IMR-90 (cell line): ENCODE measurements at regions not wholly inside any gene's neighbourhood (a gene's known extent, or its start where the extent isn't known, plus 50 kb on each side); places are given as distances from the start of the nearest gene placed in this dataset.

Experiments
- ATAC-seq: fragments of 200-7000 bp; cut with Tn5 transposase; 2 replicates; pipeline ENCODE4 v1.9.1; 2020; ENCODE audit warnings: low read depth, mild to moderate bottlenecking, moderate library complexity
- BruUV-seq: library from RNA; stranded (reverse); fragments of 400-500 nt; replicated peaks from 2 replicates; lab custom pipeline; 2021; lab: Mats Ljungman, UMichigan
- CTCF ChIA-PET: fragments of 300-600 bp; formaldehyde crosslinking; extraction: SDS; loops from one replicate; lab custom pipeline; 2021; ENCODE audit warnings: antibody characterized with exemption; lab: Yijun Ruan, JAX
- POLR2A ChIA-PET: fragments of 300-600 bp; sonication (Branson Sonifier 250); formaldehyde crosslinking; loops from one replicate; lab custom pipeline; 2022; ENCODE audit warnings: antibody characterized with exemption; ENCODE audit not compliant: unreplicated experiment; lab: Charles Lee
- DNase-seq: peaks from one replicate; pipeline ENCODE4 v3.0.0; 2013
- H2AFZ ChIP-seq: replicated peaks from 2 replicates; pipeline ENCODE3; 2013; ENCODE audit warnings: low read length, mild to moderate bottlenecking; ENCODE audit not compliant: poor library complexity
- H2AK5ac ChIP-seq: 2 replicates; pipeline ENCODE4 v1.6.1; 2013; ENCODE audit warnings: low read depth, low read length, inconsistent platforms
- H2AK9ac ChIP-seq: replicated peaks from 2 replicates; pipeline ENCODE3; 2013; ENCODE audit warnings: mild to moderate bottlenecking, low read depth, low read length, moderate library complexity; ENCODE audit not compliant: poor library complexity
- H2BK120ac ChIP-seq: 2 replicates; pipeline ENCODE4 v1.6.1; 2013; ENCODE audit warnings: low read depth, low read length, inconsistent platforms
- H2BK15ac ChIP-seq: 3 replicates; pipeline ENCODE4 v1.6.1; 2013; ENCODE audit warnings: low read depth, low read length, inconsistent platforms
- H2BK20ac ChIP-seq: 2 replicates; pipeline ENCODE4 v1.6.1; 2013; ENCODE audit warnings: low read depth, mild to moderate bottlenecking, inconsistent platforms, low read length, moderate library complexity
- H2BK5ac ChIP-seq: 2 replicates; pipeline ENCODE4 v1.6.1; 2013; ENCODE audit warnings: mild to moderate bottlenecking, low read depth, low read length, inconsistent platforms; ENCODE audit not compliant: poor library complexity, severe bottlenecking
- H3K14ac ChIP-seq: replicated peaks from 2 replicates; pipeline ENCODE4 v1.6.1; 2013; ENCODE audit warnings: low read depth, low read length, inconsistent platforms
- H3K18ac ChIP-seq: 2 replicates; pipeline ENCODE4 v1.6.1; 2013; ENCODE audit warnings: low read depth, low read length, control low read depth
- H3K23ac ChIP-seq: 2 replicates; pipeline ENCODE4 v1.6.1; 2013; ENCODE audit warnings: low read depth, low read length, inconsistent platforms
- H3K27ac ChIP-seq: 2 replicates; pipeline ENCODE4 v1.5.1; 2013; ENCODE audit warnings: mild to moderate bottlenecking, control low read depth, low read length; ENCODE audit not compliant: insufficient read depth
- H3K27me3 ChIP-seq: 2 replicates; pipeline ENCODE4 v1.6.1; 2013; ENCODE audit warnings: low read length; ENCODE audit not compliant: control insufficient read depth, insufficient read depth
- H3K36me3 ChIP-seq: 2 replicates; pipeline ENCODE4 v1.6.1; 2013; ENCODE audit warnings: low read length, mixed read lengths; ENCODE audit not compliant: control insufficient read depth, insufficient read depth
- H3K4ac ChIP-seq: 2 replicates; pipeline ENCODE4 v1.6.1; 2013; ENCODE audit warnings: low read depth, low read length, inconsistent platforms
- H3K4me1 ChIP-seq: 2 replicates; pipeline ENCODE4 v1.6.1; 2013; ENCODE audit warnings: low read length, mixed read lengths; ENCODE audit not compliant: control insufficient read depth, insufficient read depth
- H3K4me2 ChIP-seq: 2 replicates; pipeline ENCODE4 v1.6.1; 2013; ENCODE audit warnings: low read depth, mild to moderate bottlenecking, control low read depth, low read length, moderate library complexity
- H3K4me3 ChIP-seq: 2 replicates; pipeline ENCODE4 v1.5.1; 2013; ENCODE audit warnings: low read depth, mild to moderate bottlenecking, control low read depth, low read length, moderate library complexity; ENCODE audit not compliant: insufficient read depth
- H3K56ac ChIP-seq: 2 replicates; pipeline ENCODE4 v1.6.1; 2013; ENCODE audit warnings: low read length, inconsistent platforms; ENCODE audit not compliant: insufficient read depth; ENCODE audit errors: extremely low read depth
- H3K79me1 ChIP-seq, 2 experiments: 2 replicates each; pipeline ENCODE4 v1.6.1; 2013; ENCODE audit warnings: low read length in 2 of 2, inconsistent platforms in 1 of 2, low read depth in 1 of 2
- H3K9ac ChIP-seq: 2 replicates; pipeline ENCODE4 v1.6.1; 2013; ENCODE audit warnings: low read depth, low read length, control low read depth
- H3K9me1 ChIP-seq: 2 replicates; pipeline ENCODE4 v1.6.1; 2013; ENCODE audit warnings: low read length, inconsistent platforms; ENCODE audit not compliant: insufficient read depth
- H3K9me3 ChIP-seq: 2 replicates; pipeline ENCODE4 v1.6.1; 2013; ENCODE audit warnings: low read length; ENCODE audit not compliant: control insufficient read depth, insufficient read depth
- H4K20me1 ChIP-seq: 2 replicates; pipeline ENCODE4 v1.6.1; 2013; ENCODE audit warnings: low read length, inconsistent platforms; ENCODE audit not compliant: insufficient read depth
- H4K5ac ChIP-seq: 2 replicates; pipeline ENCODE4 v1.6.1; 2013; ENCODE audit warnings: mild to moderate bottlenecking, low read depth, low read length, control low read depth
- H4K8ac ChIP-seq, 2 experiments: 2 replicates each; pipeline ENCODE4 v1.6.1; 2013; ENCODE audit warnings: low read depth in 2 of 2, low read length in 2 of 2, control low read depth in 1 of 2, inconsistent platforms in 1 of 2
- H4K91ac ChIP-seq: 2 replicates; pipeline ENCODE4 v1.6.1; 2013; ENCODE audit warnings: low read depth, low read length, inconsistent platforms; ENCODE audit not compliant: insufficient read depth
- BHLHE40 ChIP-seq: fragments of 150-350 bp; IDR thresholded peaks from 2 replicates; pipeline ENCODE4 v1.6.1; 2016; ENCODE audit warnings: mild to moderate bottlenecking, low read depth, low read length
- CEBPB ChIP-seq: IDR thresholded peaks from 2 replicates; pipeline ENCODE4 v1.6.1; 2012; ENCODE audit warnings: low read depth, low read length, improper control_type of control experiment
- CHD1 ChIP-seq: IDR thresholded peaks from 2 replicates; pipeline ENCODE4 v1.6.1; 2012; ENCODE audit warnings: low read depth, low read length, improper control_type of control experiment
- FOS ChIP-seq: fragments of 150-350 bp; IDR thresholded peaks from 2 replicates; pipeline ENCODE4 v1.6.1; 2016; ENCODE audit warnings: low read depth, low read length
- MAFK ChIP-seq: IDR thresholded peaks from 2 replicates; pipeline ENCODE4 v1.6.1; 2012; ENCODE audit warnings: low read depth, low read length, improper control_type of control experiment
- MAZ ChIP-seq: IDR thresholded peaks from 2 replicates; pipeline ENCODE4 v1.6.1; 2012; ENCODE audit warnings: low read depth, mild to moderate bottlenecking, low read length, improper control_type of control experiment, moderate library complexity, borderline replicate concordance
- MXI1 ChIP-seq: IDR thresholded peaks from 2 replicates; pipeline ENCODE4 v1.6.1; 2012; ENCODE audit warnings: low read depth, mild to moderate bottlenecking, low read length, moderate library complexity, borderline replicate concordance
- NFE2L2 ChIP-seq: fragments of 150-350 bp; IDR thresholded peaks from 2 replicates; pipeline ENCODE4 v1.6.1; 2016; ENCODE audit warnings: low read depth, mild to moderate bottlenecking, low read length
- POLR2A ChIP-seq: IDR thresholded peaks from 2 replicates; pipeline ENCODE4 v1.6.1; 2012; ENCODE audit warnings: mild to moderate bottlenecking, low read depth, low read length
- RAD21 ChIP-seq: IDR thresholded peaks from 2 replicates; pipeline ENCODE4 v1.6.1; 2012; ENCODE audit warnings: low read length, improper control_type of control experiment
- RCOR1 ChIP-seq: IDR thresholded peaks from 2 replicates; pipeline ENCODE4 v1.6.1; 2012; ENCODE audit warnings: mild to moderate bottlenecking, low read length, improper control_type of control experiment; ENCODE audit not compliant: insufficient replicate concordance
- RFX5 ChIP-seq: IDR thresholded peaks from 2 replicates; pipeline ENCODE4 v1.8.0; 2012; ENCODE audit warnings: low read depth, mild to moderate bottlenecking, low read length, moderate library complexity
- SMC3 ChIP-seq: fragments of 150-350 bp; IDR thresholded peaks from 2 replicates; pipeline ENCODE4 v1.6.1; 2016; ENCODE audit warnings: low read depth, mild to moderate bottlenecking, antibody characterized with exemption, low read length, moderate library complexity
- WGBS, 2 experiments: methylation state at CpG; one replicate each; pipeline versions ENCODE4 v1.1.5 to v1.1.7; 2013; ENCODE audit warnings: missing lambda C conversion rate in 2 of 2; ENCODE audit not compliant: insufficient read length in 1 of 2; ENCODE audit errors: extremely low coverage in 2 of 2; 5-methylcytosine and 5-hydroxymethylcytosine counted together
- dilution Hi-C: fragments of 300-500 bp; cut with HindIII; formaldehyde crosslinking; loops from one replicate; pipeline ENCODE4 v1.14.3; 2018; ENCODE audit warnings: low sequenced_read_pairs; ENCODE audit not compliant: unreplicated experiment
- in situ Hi-C: fragments of 300-500 bp; cut with MboI; formaldehyde crosslinking; loops from 3 replicates; pipeline ENCODE4 v1.14.3; 2019; ENCODE audit warnings: low sequenced_read_pairs, inconsistent platforms, mixed read lengths
- intact Hi-C: fragments of 100-400 bp; cut with micrococcal nuclease; formaldehyde crosslinking; loops from 2 replicates; pipeline ENCODE4 v1.10.0; 2022
- TF ChIP-seq, protein P1 (sequence below): fragments of 150-350 bp; IDR thresholded peaks from 2 replicates; pipeline ENCODE4 v1.6.1; 2017; ENCODE audit warnings: mild to moderate bottlenecking, antibody characterized with exemption, low read length, low read depth
- TF ChIP-seq, protein P2 (sequence below): conservative IDR thresholded peaks from 2 replicates; pipeline ENCODE4 v1.5.1; 2012; ENCODE audit warnings: mild to moderate bottlenecking, low read depth, low read length, improper control_type of control experiment
- TF ChIP-seq, protein P3 (sequence below): fragments of 150-350 bp; IDR thresholded peaks from 2 replicates; pipeline ENCODE4 v1.6.1; 2016; ENCODE audit warnings: low read depth, mild to moderate bottlenecking, low read length, moderate library complexity, borderline replicate concordance

DNA sequence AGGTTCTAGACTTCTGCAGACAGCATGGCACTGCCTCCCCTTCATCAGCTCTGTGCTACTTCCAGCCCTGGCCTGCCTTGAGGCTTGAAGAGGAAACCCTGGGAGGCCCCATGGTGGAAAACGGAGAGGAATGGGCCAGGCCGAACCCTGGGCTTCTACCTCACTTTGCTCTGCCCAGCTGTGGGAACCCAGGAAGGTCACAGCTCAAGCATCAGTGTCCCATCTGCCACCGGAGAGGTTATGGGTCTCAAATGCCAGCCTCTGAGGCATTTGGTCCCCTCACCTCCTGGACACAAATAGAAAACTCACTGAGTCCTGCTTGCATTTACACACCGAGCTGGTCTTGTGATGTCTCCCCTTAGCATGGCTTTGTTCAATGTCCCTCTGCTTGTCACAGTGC, 80.1 kb upstream of the ALDH1B1 start:
- Histone ChIP-seq H3K4me2 (no peak overlapping the region), H3K9me1 (no peaks in the 10 kb centered on the region), H4K8ac (no peak overlapping the region), H3K4me1 (no peaks in the 10 kb centered on the region), H3K79me1 (no peaks in the 10 kb centered on the region), H2BK20ac (no peak overlapping the region), H3K18ac (no peak overlapping the region), H3K9ac (no peak overlapping the region), H4K91ac (no peak overlapping the region), H2BK15ac (no peak overlapping the region), H3K56ac (no peak overlapping the region), H3K4ac (no peak overlapping the region), H3K23ac (no peak overlapping the region), H2BK120ac (no peak overlapping the region), H3K27me3 (peaks cover 49% of the 10 kb centered on the region), H2AK5ac (no peak overlapping the region), H2BK5ac (no peak overlapping the region), H4K5ac (no peak overlapping the region), H3K4me3 (no peak overlapping the region), H3K9me3 (no peaks in the 10 kb centered on the region), H2AK9ac (no peak overlapping the region), H4K20me1 (no peaks in the 10 kb centered on the region), H3K14ac (no peak overlapping the region), H3K27ac (no peak overlapping the region), H3K36me3 (no peaks in the 10 kb centered on the region), H2AFZ (no peak overlapping the region)
- intact Hi-C loops (no loop called here), dilution Hi-C loops (no loop called here), in situ Hi-C loops (no loop called here)
- no peak for TF ChIP-seq BHLHE40
- TF ChIP-seq MAZ = no peak
- TF ChIP-seq CHD1 = no peak
- TF ChIP-seq, protein P1, sequence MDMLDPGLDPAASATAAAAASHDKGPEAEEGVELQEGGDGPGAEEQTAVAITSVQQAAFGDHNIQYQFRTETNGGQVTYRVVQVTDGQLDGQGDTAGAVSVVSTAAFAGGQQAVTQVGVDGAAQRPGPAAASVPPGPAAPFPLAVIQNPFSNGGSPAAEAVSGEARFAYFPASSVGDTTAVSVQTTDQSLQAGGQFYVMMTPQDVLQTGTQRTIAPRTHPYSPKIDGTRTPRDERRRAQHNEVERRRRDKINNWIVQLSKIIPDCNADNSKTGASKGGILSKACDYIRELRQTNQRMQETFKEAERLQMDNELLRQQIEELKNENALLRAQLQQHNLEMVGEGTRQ = no peak
- no peak for TF ChIP-seq FOS
- no peak for TF ChIP-seq NFE2L2
- no peak for TF ChIP-seq MXI1
- TF ChIP-seq, protein P2, sequence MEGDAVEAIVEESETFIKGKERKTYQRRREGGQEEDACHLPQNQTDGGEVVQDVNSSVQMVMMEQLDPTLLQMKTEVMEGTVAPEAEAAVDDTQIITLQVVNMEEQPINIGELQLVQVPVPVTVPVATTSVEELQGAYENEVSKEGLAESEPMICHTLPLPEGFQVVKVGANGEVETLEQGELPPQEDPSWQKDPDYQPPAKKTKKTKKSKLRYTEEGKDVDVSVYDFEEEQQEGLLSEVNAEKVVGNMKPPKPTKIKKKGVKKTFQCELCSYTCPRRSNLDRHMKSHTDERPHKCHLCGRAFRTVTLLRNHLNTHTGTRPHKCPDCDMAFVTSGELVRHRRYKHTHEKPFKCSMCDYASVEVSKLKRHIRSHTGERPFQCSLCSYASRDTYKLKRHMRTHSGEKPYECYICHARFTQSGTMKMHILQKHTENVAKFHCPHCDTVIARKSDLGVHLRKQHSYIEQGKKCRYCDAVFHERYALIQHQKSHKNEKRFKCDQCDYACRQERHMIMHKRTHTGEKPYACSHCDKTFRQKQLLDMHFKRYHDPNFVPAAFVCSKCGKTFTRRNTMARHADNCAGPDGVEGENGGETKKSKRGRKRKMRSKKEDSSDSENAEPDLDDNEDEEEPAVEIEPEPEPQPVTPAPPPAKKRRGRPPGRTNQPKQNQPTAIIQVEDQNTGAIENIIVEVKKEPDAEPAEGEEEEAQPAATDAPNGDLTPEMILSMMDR = no peak
- no peak for TF ChIP-seq MAFK
- TF ChIP-seq, protein P3, sequence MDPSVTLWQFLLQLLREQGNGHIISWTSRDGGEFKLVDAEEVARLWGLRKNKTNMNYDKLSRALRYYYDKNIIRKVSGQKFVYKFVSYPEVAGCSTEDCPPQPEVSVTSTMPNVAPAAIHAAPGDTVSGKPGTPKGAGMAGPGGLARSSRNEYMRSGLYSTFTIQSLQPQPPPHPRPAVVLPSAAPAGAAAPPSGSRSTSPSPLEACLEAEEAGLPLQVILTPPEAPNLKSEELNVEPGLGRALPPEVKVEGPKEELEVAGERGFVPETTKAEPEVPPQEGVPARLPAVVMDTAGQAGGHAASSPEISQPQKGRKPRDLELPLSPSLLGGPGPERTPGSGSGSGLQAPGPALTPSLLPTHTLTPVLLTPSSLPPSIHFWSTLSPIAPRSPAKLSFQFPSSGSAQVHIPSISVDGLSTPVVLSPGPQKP = no peak
- TF ChIP-seq RCOR1 = no peak
- no peak for TF ChIP-seq POLR2A
- TF ChIP-seq SMC3 = no peak
- TF ChIP-seq RAD21 = no peak
- no peak for TF ChIP-seq CEBPB
- TF ChIP-seq RFX5 = no peak
- BruUV-seq = no TSS peak
- ATAC-seq (no peak), DNase-seq (no peak)
- CTCF ChIA-PET = no interaction called here
- WGBS, 2 experiments = 71% methylated on average over 2 of the region's 4 CpGs; no CpG with 5 or more reads in 1 of the 2 experiments
- POLR2A ChIA-PET = no interaction called here
